ENCODE measurements at regions not wholly inside any gene's neighbourhood (a gene's known extent, or its start where the extent isn't known, plus 50 kb on each side); places are given as distances from the start of the nearest gene placed in this dataset.

DNA sequence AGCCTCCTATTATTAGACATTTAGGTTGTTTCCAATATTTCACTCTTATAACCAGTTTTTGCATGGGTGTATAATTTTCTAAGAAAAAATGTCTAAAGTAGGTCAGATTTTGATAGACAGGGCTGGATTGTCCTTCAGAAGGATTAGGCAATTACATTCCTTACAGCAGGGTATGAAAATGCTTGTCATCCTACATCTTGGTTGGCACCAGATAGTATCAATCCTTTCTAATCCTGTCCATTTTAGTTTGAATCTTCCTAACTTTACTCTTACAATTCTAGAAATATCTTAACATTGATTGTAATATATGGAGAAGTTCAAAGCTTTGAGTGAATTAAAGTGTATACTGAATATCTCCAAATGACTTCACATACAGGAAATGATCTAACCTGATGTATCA is 63.0 kb upstream of the ZBED5 start:
- ChIA-PET POLR2A (ENCODE audit: unreplicated experiment) (no interaction called here), CTCF (no interaction called here)
- Histone ChIP-seq H3K4me2 (no peak overlapping the region), H3K36me3 (ENCODE audit: low read depth) (no peaks in the 10 kb centered on the region), H3K79me2 (ENCODE audit: low read depth) (no peaks in the 10 kb centered on the region), H3F3A (ENCODE audit: insufficient read depth, low read depth) (peaks cover 13% of the 10 kb centered on the region; the same call in 1 of the 2 replicates), H3K27ac (no peak overlapping the region), H3K9me3 (ENCODE audit: insufficient read depth, low read depth) (peaks cover 10% of the 10 kb centered on the region; the same call in 1 of the 2 replicates), H3K9me2 (ENCODE audit: insufficient read depth) (no peaks in the 10 kb centered on the region), H3K4me3 (no peak overlapping the region), H4K20me1 (ENCODE audit: insufficient read depth) (no peaks in the 10 kb centered on the region), H3K4me1 (replicated peaks; ENCODE audit: insufficient read depth) (peaks cover 15% of the 10 kb centered on the region), H3K27me3 (ENCODE audit: insufficient read depth, low read depth) (no peaks in the 10 kb centered on the region), H2AFZ (no peak overlapping the region)
- TF ChIP-seq, protein P1, sequence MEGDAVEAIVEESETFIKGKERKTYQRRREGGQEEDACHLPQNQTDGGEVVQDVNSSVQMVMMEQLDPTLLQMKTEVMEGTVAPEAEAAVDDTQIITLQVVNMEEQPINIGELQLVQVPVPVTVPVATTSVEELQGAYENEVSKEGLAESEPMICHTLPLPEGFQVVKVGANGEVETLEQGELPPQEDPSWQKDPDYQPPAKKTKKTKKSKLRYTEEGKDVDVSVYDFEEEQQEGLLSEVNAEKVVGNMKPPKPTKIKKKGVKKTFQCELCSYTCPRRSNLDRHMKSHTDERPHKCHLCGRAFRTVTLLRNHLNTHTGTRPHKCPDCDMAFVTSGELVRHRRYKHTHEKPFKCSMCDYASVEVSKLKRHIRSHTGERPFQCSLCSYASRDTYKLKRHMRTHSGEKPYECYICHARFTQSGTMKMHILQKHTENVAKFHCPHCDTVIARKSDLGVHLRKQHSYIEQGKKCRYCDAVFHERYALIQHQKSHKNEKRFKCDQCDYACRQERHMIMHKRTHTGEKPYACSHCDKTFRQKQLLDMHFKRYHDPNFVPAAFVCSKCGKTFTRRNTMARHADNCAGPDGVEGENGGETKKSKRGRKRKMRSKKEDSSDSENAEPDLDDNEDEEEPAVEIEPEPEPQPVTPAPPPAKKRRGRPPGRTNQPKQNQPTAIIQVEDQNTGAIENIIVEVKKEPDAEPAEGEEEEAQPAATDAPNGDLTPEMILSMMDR (conservative IDR thresholded peaks at IDR 0.05): no peak
- no peak for TF ChIP-seq EZH2 (IDR thresholded peaks at IDR 0.05; ENCODE audit: low read depth)
- no peak for DNase-seq
- intact Hi-C loops (cut with micrococcal nuclease; ENCODE audit: unreplicated experiment): no loop called here
- no TSS peak for BruUV-seq (replicated peaks)

DNA sequence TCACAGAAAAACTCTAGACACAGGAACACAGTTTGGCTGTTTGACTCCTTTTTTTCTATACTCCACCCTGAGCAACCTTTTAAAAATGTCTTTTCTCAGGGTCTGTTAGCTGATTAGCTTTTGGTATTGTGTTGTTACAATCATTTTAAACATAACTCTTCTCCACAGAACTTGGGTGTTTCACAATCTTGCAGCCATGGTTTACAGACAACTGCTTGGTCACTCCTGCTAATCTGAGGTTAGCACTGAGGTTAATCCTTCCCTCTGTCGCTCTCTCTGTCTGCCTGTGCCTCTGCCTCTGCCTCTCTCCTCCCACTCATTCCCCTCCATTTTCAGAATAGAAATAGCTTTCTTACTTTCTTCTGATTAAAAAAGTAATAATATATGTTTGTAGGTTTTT is 62.4 kb upstream of the ZBED5 start:
- Histone ChIP-seq H4K20me1 (ENCODE audit: insufficient read depth) (no peaks in the 10 kb centered on the region), H3K4me2 (no peak overlapping the region), H3K27ac (no peak overlapping the region), H3F3A (ENCODE audit: insufficient read depth, low read depth) (peaks cover 6% of the 10 kb centered on the region; the same call in 1 of the 2 replicates), H3K4me3 (no peak overlapping the region), H3K27me3 (ENCODE audit: insufficient read depth, low read depth) (no peaks in the 10 kb centered on the region), H3K4me1 (replicated peaks; ENCODE audit: insufficient read depth) (peaks cover 8% of the 10 kb centered on the region), H3K79me2 (ENCODE audit: low read depth) (no peaks in the 10 kb centered on the region), H3K9me3 (ENCODE audit: insufficient read depth, low read depth) (peaks cover 10% of the 10 kb centered on the region; the same call in 1 of the 2 replicates), H3K36me3 (ENCODE audit: low read depth) (no peaks in the 10 kb centered on the region), H2AFZ (no peak overlapping the region), H3K9me2 (ENCODE audit: insufficient read depth) (no peaks in the 10 kb centered on the region)
- intact Hi-C loops (cut with micrococcal nuclease; ENCODE audit: unreplicated experiment): no loop called here
- TF ChIP-seq, protein P1 (conservative IDR thresholded peaks at IDR 0.05): no peak
- no peak for TF ChIP-seq EZH2 (IDR thresholded peaks at IDR 0.05; ENCODE audit: low read depth)
- ChIA-PET CTCF (no interaction called here), POLR2A (ENCODE audit: unreplicated experiment) (no interaction called here)
- DNase-seq: no peak
- no TSS peak for BruUV-seq (replicated peaks)

GRCh38 chr11:10918698-10919097 is 60.8 kb upstream of the ZBED5 start:
- no peaks in the 10 kb centered on the region for H4K20me1 ChIP-seq (ENCODE audit: insufficient read depth)
- no peak for DNase-seq
- POLR2A ChIA-PET (ENCODE audit: unreplicated experiment): no interaction called here

More at GRCh38 chr11:10918698-10919097, 60.8 kb upstream of the ZBED5 start:
- no peaks in the 10 kb centered on the region for H3K4me1 ChIP-seq (replicated peaks; ENCODE audit: insufficient read depth)
- H3K27me3 ChIP-seq (ENCODE audit: insufficient read depth, low read depth): no peaks in the 10 kb centered on the region
- no peaks in the 10 kb centered on the region for H3K36me3 ChIP-seq (ENCODE audit: low read depth)
- no peaks in the 10 kb centered on the region for H3K9me2 ChIP-seq (ENCODE audit: insufficient read depth)
- BruUV-seq (replicated peaks): no TSS peak
- no peaks in the 10 kb centered on the region for H3K79me2 ChIP-seq (ENCODE audit: low read depth)
- TF ChIP-seq EZH2 (IDR thresholded peaks at IDR 0.05; ENCODE audit: low read depth): no peak
- TF ChIP-seq, protein P1 (conservative IDR thresholded peaks at IDR 0.05): no peak
- peaks cover 10% of the 10 kb centered on the region; the same call in 1 of the 2 replicates for H3K9me3 ChIP-seq (ENCODE audit: insufficient read depth, low read depth)
- intact Hi-C loops (cut with micrococcal nuclease; ENCODE audit: unreplicated experiment): no loop called here
- no peak overlapping the region for H2AFZ ChIP-seq
- no peak overlapping the region for H3K4me3 ChIP-seq
- H3K4me2 ChIP-seq: no peak overlapping the region
- no peak overlapping the region for H3K27ac ChIP-seq
- CTCF ChIA-PET: no interaction called here
- H3F3A ChIP-seq (ENCODE audit: insufficient read depth, low read depth): no peaks in the 10 kb centered on the region
